ENCODE measurements at regions not wholly inside any gene's neighbourhood (a gene's known extent, or its start where the extent isn't known, plus 50 kb on each side); places are given as distances from the start of the nearest gene placed in this dataset.

DNA sequence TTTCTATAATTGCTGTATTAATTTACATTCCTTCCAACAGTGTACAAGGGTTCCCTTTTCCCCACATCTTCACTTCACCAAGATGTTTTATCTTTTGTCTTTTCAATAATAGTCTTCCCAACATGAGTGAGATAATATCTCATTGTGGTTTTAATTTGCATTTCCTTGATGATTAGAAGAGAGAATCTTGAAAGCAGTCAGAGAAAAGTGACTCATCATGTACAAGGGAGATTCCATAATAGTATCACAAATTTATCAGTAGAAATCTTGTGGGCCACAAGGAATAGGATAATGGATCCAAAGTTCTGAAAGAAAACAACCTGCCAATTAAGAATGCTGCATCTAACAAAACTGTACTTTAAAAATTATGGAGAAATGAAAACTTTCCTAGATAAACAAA, 189.3 kb downstream of the NECTIN3 start:
- DNase-seq (ENCODE audit: low spot score) = no peak
- in situ Hi-C loops (cut with MboI; ENCODE audit: low sequenced_read_pairs, unreplicated experiment) = no loop called here
- TF ChIP-seq, protein P1, sequence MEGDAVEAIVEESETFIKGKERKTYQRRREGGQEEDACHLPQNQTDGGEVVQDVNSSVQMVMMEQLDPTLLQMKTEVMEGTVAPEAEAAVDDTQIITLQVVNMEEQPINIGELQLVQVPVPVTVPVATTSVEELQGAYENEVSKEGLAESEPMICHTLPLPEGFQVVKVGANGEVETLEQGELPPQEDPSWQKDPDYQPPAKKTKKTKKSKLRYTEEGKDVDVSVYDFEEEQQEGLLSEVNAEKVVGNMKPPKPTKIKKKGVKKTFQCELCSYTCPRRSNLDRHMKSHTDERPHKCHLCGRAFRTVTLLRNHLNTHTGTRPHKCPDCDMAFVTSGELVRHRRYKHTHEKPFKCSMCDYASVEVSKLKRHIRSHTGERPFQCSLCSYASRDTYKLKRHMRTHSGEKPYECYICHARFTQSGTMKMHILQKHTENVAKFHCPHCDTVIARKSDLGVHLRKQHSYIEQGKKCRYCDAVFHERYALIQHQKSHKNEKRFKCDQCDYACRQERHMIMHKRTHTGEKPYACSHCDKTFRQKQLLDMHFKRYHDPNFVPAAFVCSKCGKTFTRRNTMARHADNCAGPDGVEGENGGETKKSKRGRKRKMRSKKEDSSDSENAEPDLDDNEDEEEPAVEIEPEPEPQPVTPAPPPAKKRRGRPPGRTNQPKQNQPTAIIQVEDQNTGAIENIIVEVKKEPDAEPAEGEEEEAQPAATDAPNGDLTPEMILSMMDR (IDR thresholded peaks at IDR 0.05; ENCODE audit: borderline replicate concordance, control extremely low read depth, extremely low read depth, insufficient read depth, missing control alignments) = no peak

DNA sequence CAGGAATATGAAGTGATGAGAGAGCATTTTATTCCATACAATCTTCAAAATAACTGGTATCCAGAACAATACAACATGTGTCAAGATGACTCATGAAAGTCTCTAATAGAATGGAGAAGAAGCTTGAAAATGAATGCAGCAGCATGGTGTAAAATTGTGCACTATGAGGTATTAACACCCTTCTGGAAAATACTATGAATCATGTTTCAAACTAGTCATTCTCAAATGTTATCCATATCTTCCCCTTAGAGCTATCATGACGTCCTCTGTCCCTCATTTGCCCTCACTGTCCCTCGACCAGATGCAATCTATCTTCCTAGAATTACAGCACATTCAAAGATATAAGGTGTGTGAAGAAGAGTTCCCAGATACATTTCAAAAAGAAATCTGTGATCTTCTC, 198.2 kb downstream of the NECTIN3 start:
- in situ Hi-C loops (cut with MboI; ENCODE audit: low sequenced_read_pairs, unreplicated experiment) = no loop called here
- no peak for DNase-seq (ENCODE audit: low spot score)
- TF ChIP-seq, protein P1 (IDR thresholded peaks at IDR 0.05; ENCODE audit: borderline replicate concordance, control extremely low read depth, extremely low read depth, insufficient read depth, missing control alignments) = no peak

DNA sequence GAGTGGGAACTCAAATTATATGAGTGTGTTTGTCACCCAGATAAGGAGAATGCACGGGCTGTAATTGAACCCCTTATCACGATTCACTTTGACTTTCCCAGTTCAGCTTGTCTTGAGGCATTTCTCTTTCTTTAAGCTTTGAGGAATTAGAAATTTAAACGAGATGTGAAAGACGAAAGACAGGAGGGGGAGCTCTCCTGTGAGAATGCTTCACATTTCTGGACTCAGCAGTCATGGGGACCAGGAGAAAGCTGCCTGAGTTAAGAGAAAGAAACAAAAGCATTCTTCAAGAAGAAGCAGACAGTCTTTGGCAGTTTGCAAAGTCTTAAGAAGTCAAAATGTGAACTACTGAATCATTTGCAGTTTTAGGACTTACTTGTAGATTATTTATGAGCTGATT, 205.6 kb downstream of the NECTIN3 start:
- TF ChIP-seq, protein P1 (IDR thresholded peaks at IDR 0.05; ENCODE audit: borderline replicate concordance, control extremely low read depth, extremely low read depth, insufficient read depth, missing control alignments) = no peak
- in situ Hi-C loops (cut with MboI; ENCODE audit: low sequenced_read_pairs, unreplicated experiment) = no loop called here
- no peak for DNase-seq (ENCODE audit: low spot score)

DNA sequence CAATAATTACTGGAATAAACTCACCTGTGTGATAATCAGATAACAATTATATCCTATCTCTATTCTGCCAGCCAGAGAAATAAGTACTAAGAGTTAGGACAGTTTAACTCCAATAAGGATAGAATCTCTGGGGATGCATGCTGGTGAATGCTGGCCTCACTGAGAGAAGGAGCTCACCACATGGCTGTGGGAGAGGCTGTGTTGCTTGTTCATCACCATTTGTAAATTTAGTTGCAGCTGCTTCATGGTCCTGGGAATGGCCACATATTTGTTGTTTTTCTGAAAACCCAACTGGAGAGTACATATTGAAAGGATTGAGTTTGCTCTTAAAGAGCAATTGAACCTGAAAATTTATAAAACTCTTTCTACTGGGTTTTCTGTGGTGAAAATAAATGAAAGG, 207.3 kb downstream of the NECTIN3 start:
- TF ChIP-seq, protein P1 (IDR thresholded peaks at IDR 0.05; ENCODE audit: borderline replicate concordance, control extremely low read depth, extremely low read depth, insufficient read depth, missing control alignments) = no peak
- in situ Hi-C loops (cut with MboI; ENCODE audit: low sequenced_read_pairs, unreplicated experiment) = no loop called here

DNA sequence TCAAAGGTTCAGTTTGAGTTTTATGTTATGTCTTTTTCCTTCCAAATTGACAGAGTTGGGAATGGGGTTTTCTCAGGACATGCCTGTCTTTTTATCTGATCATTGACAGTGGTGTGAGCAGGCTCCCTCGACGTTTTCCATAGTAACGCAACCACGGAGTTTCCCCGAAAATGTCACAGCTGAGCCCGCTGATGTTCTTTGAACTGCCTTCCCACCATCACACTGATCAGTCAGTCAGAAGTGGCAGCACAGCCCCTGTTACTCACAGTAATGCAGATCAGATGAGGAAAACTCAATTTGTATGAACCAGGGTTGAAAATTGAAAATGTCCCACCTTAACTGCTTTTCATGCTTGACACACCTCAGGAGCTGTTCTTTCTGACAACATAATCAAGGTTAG, 210.4 kb downstream of the NECTIN3 start:
- in situ Hi-C loops (cut with MboI; ENCODE audit: low sequenced_read_pairs, unreplicated experiment) = no loop called here
- TF ChIP-seq, protein P1 (IDR thresholded peaks at IDR 0.05; ENCODE audit: borderline replicate concordance, control extremely low read depth, extremely low read depth, insufficient read depth, missing control alignments) = no peak
- no peak for DNase-seq (ENCODE audit: low spot score)

More for the DNA sequence above, 207.3 kb downstream of the NECTIN3 start:
- DNase-seq (ENCODE audit: low spot score) = no peak

DNA sequence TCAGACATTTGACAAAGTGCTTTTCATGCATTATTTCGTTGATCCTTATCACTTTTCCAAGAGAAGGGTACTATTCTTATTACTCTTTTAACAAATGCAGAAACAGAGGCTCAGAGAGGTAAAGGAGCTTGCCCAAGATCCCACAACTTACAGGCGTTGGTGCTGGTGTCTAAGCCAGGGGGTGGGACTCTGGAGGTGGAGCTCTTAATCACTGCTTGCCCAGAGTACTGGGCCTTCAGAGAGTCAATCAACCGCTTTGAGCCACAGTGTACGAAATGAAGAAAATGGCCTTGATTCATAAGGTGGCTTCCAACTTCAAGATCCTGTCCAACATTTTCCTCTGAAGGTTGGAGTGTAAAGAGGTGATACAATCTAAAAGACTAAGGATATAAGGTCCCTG, 211.5 kb downstream of the NECTIN3 start:
- in situ Hi-C loops (cut with MboI; ENCODE audit: low sequenced_read_pairs, unreplicated experiment) = no loop called here
- no peak for DNase-seq (ENCODE audit: low spot score)
- TF ChIP-seq, protein P1 (IDR thresholded peaks at IDR 0.05; ENCODE audit: borderline replicate concordance, control extremely low read depth, extremely low read depth, insufficient read depth, missing control alignments) = no peak

Measured in GM13976 (cell line).